Mesendoderm (in vitro differentiated cells): ENCODE measurements at regions not wholly inside any gene's neighbourhood (a gene's known extent, or its start where the extent isn't known, plus 50 kb on each side); places are given as distances from the start of the nearest gene placed in this dataset.

Experiments
- DNase-seq: peaks from one replicate; pipeline ENCODE4 v3.0.0; 2013
- H2AK5ac ChIP-seq: 2 replicates; pipeline ENCODE4 v1.6.1; 2013; ENCODE audit warnings: low read length, inconsistent platforms
- H2BK120ac ChIP-seq: 2 replicates; pipeline ENCODE4 v1.6.1; 2013; ENCODE audit warnings: low read depth, mild to moderate bottlenecking, low read length, moderate library complexity, mixed read lengths
- H2BK15ac ChIP-seq: replicated peaks from 2 replicates; pipeline ENCODE4 v1.6.1; 2013; ENCODE audit warnings: low read depth, mild to moderate bottlenecking, moderate library complexity
- H2BK5ac ChIP-seq: 2 replicates; pipeline ENCODE4 v1.6.1; 2013; ENCODE audit warnings: low read length, inconsistent platforms
- H3K18ac ChIP-seq: 2 replicates; pipeline ENCODE4 v1.6.1; 2013; ENCODE audit warnings: mild to moderate bottlenecking, low read length, mixed read lengths
- H3K23ac ChIP-seq: one replicate; pipeline ENCODE4 v1.6.1; 2013; ENCODE audit warnings: low read length
- H3K27ac ChIP-seq: 2 replicates; pipeline ENCODE4 v1.5.1; 2013; ENCODE audit warnings: low read depth, mild to moderate bottlenecking, inconsistent platforms, low read length, moderate library complexity
- H3K27me3 ChIP-seq: 2 replicates; pipeline ENCODE4 v1.6.1; 2013; ENCODE audit warnings: low read length, control low read depth, mild to moderate bottlenecking, inconsistent platforms; ENCODE audit not compliant: insufficient read depth, poor library complexity
- H3K36me3 ChIP-seq: 2 replicates; pipeline ENCODE4 v1.6.1; 2013; ENCODE audit warnings: low read length, inconsistent platforms; ENCODE audit not compliant: control insufficient read depth, insufficient read depth
- H3K4ac ChIP-seq: one replicate; pipeline ENCODE4 v1.6.1; 2013; ENCODE audit warnings: low read depth, mild to moderate bottlenecking, low read length, moderate library complexity
- H3K4me1 ChIP-seq: 2 replicates; pipeline ENCODE4 v1.6.1; 2013; ENCODE audit warnings: low read depth, low read length, inconsistent platforms; ENCODE audit not compliant: control insufficient read depth
- H3K4me2 ChIP-seq: 2 replicates; pipeline ENCODE4 v1.6.1; 2013; ENCODE audit warnings: low read length
- H3K4me3 ChIP-seq: 2 replicates; pipeline ENCODE4 v1.5.1; 2013; ENCODE audit warnings: mild to moderate bottlenecking, low read length
- H3K56ac ChIP-seq: one replicate; pipeline ENCODE4 v1.6.1; 2013; ENCODE audit warnings: low read length
- H3K79me1 ChIP-seq: 2 replicates; pipeline ENCODE4 v1.6.1; 2013; ENCODE audit warnings: low read length, inconsistent platforms
- H3K79me2 ChIP-seq: 2 replicates; pipeline ENCODE4 v1.6.1; 2013; ENCODE audit warnings: mild to moderate bottlenecking, low read length; ENCODE audit not compliant: control insufficient read depth, insufficient read depth
- H3K9ac ChIP-seq: 2 replicates; pipeline ENCODE4 v1.6.1; 2013; ENCODE audit warnings: low read length, inconsistent platforms
- H4K5ac ChIP-seq: one replicate; pipeline ENCODE4 v1.6.1; 2013; ENCODE audit warnings: low read length
- H4K8ac ChIP-seq: one replicate; pipeline ENCODE4 v1.6.1; 2013; ENCODE audit warnings: low read depth, mild to moderate bottlenecking, control low read depth, low read length, moderate library complexity
- WGBS: extraction: QIAGEN DNeasy Blood & Tissue Kit; methylation state at CpG from one replicate; pipeline ENCODE4 v1.1.7; 2013; ENCODE audit warnings: low lambda C conversion rate, missing lambda C conversion rate; ENCODE audit not compliant: insufficient coverage; ENCODE audit errors: extremely low coverage; 5-methylcytosine and 5-hydroxymethylcytosine counted together

GRCh38 chr2:204492417-204492816 lies 52.9 kb upstream of the PARD3B start:
- H3K4me3 ChIP-seq: no peak overlapping the region
- no peak overlapping the region for H2AK5ac ChIP-seq
- H3K79me2 ChIP-seq: no peaks in the 10 kb centered on the region
- no peak overlapping the region for H3K23ac ChIP-seq
- no peak for DNase-seq
- no peak overlapping the region for H3K18ac ChIP-seq
- no peaks in the 10 kb centered on the region for H3K36me3 ChIP-seq
- H3K4ac ChIP-seq: no peak overlapping the region
- no peaks in the 10 kb centered on the region for H3K27me3 ChIP-seq
- no peak overlapping the region for H2BK5ac ChIP-seq
- no peak overlapping the region for H3K56ac ChIP-seq
- H4K5ac ChIP-seq: no peak overlapping the region
- H4K8ac ChIP-seq: no peak overlapping the region
- H2BK15ac ChIP-seq: no peak overlapping the region
- no peak overlapping the region for H3K4me2 ChIP-seq
- no peaks in the 10 kb centered on the region for H3K79me1 ChIP-seq
- H3K9ac ChIP-seq: no peak overlapping the region
- no peak overlapping the region for H2BK120ac ChIP-seq
- WGBS: no CpG with 5 or more reads among the region's 2 CpGs
- peaks cover 2% of the 10 kb centered on the region for H3K4me1 ChIP-seq
- H3K27ac ChIP-seq: no peak overlapping the region

- H3K18ac ChIP-seq: no peak overlapping the region
- H3K4me2 ChIP-seq: no peak overlapping the region
- no peak overlapping the region for H3K27ac ChIP-seq
- no peak overlapping the region for H4K5ac ChIP-seq
- no peak overlapping the region for H2AK5ac ChIP-seq
- H2BK5ac ChIP-seq: no peak overlapping the region
- H3K4me1 ChIP-seq: peaks cover 2% of the 10 kb centered on the region
- H3K36me3 ChIP-seq: no peaks in the 10 kb centered on the region
- H3K4me3 ChIP-seq: no peak overlapping the region
- no peaks in the 10 kb centered on the region for H3K79me2 ChIP-seq
- H3K23ac ChIP-seq: no peak overlapping the region
- no peak overlapping the region for H3K56ac ChIP-seq
- no peak for DNase-seq
- H2BK15ac ChIP-seq: no peak overlapping the region
- H2BK120ac ChIP-seq: no peak overlapping the region
- H3K79me1 ChIP-seq: no peaks in the 10 kb centered on the region
- no peak overlapping the region for H4K8ac ChIP-seq
- H3K4ac ChIP-seq: no peak overlapping the region
- H3K9ac ChIP-seq: no peak overlapping the region
- no peaks in the 10 kb centered on the region for H3K27me3 ChIP-seq
- no CpG with 5 or more reads among the region's 3 CpGs for WGBS
Observed at GRCh38 chr2:204494681-204495080, 50.6 kb upstream of the PARD3B start.

- Histone ChIP-seq H3K27ac (no peak overlapping the region), H2BK15ac (no peak overlapping the region), H4K5ac (no peak overlapping the region), H3K18ac (no peak overlapping the region), H2AK5ac (no peak overlapping the region), H3K56ac (no peak overlapping the region), H3K27me3 (no peaks in the 10 kb centered on the region), H3K4ac (no peak overlapping the region), H3K4me2 (no peak overlapping the region), H3K79me2 (no peaks in the 10 kb centered on the region), H3K9ac (no peak overlapping the region), H2BK5ac (no peak overlapping the region), H2BK120ac (no peak overlapping the region), H3K4me1 (peaks cover 2% of the 10 kb centered on the region), H3K4me3 (no peak overlapping the region), H3K36me3 (no peaks in the 10 kb centered on the region), H3K23ac (no peak overlapping the region), H3K79me1 (no peaks in the 10 kb centered on the region), H4K8ac (no peak overlapping the region)
- DNase-seq: no peak
Observed at GRCh38 chr2:204495381-204495780, 49.9 kb upstream of the PARD3B start.
